Right renal pelvis (tissue), 4 donors: ENCODE measurements at regions not wholly inside any gene's neighbourhood (a gene's known extent, or its start where the extent isn't known, plus 50 kb on each side); places are given as distances from the start of the nearest gene placed in this dataset.
"Not testable (repeated sequence)": the region's sequence is repeated elsewhere in the genome, so short reads cannot be mapped to it uniquely, and the experiment has no call there.

Experiments
- DNase-seq, 4 donors: peaks; one replicate each; pipeline ENCODE4 v3.0.0-alpha.2; 2013; ENCODE audit warnings: low read depth in 4 of 4, low spot score in 3 of 4, missing footprints in 1 of 4

DNA sequence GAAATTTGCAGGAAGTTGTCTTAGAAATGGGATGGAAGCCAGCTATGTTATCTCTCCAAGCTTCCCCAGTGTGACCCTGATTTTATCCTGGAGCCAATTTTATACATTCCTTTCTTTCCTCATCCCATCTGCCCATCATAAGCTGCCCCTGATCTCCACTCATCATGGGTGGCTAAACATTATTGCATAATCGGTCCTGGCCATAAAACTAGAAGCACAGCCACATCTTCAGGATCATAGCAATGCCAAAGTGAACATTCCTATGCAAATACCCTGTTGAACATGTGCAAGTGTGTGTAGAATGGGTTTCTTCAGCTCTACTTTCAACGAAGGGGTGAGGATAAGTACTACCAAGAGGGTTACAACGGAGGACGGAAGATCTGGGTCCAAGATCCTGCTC is 50.6 kb upstream of the COG2 start:
- no peak for DNase-seq

DNA sequence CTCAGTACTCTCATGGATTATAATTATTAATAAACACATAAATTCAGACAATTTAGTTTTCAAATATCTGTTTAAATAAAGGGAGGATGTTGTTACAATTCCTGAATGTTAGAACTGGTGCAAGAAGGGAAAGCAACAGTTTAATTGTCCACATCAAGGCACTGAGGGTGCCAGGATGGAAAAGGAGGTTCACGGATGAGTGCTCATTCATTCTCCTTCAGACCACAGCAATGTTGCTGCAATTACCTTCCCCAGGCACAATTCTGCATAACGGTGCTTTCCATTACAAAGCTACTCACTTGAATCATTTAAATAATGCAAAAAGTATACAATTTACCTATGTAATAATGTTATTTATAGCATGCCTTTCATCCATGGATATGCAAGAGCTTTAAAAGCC is 52.3 kb upstream of the COG2 start:
- DNase-seq, result no peak

DNA sequence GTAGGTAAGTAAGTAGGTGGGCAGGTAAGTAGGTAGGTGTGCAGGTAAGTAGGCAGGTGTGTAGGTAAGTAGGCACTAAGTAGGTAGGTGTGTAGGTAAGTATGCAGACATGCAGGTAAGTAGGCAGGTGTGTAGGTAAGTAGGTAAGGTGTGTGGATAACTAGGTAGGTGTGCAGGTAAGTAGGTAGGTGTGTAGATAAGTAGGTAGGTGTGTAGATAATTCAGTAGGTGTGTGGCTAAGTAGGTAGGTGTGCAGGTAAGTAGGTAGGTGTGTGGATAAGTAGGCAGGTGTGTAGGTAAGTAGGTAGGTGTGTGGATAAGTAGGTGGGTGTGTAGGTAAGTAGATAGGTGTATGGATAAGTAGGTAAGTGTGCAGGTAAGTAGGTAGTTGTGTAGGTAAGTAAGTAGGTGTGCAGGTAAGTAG is 53.9 kb upstream of the COG2 start:
- DNase-seq, result no peak

DNA sequence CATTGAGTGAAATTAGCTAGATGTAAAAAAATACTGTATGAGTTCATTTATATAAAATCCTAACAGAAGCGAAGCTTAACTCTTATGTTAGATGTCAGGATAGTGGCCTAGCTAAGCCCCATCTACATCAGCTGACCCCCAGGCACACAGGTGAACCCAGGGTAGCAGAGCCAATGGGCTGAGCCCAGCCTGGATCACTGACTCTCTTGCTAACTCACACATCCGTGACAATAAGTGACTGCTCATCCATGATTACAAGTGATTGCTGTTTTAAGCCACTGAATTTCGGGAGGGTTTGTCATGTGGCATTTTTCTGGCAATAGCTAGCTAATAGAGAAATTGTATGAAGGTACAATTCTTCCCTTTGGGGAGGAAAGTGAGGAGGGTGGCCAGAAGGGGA is 55.2 kb upstream of the COG2 start:
- no peak for DNase-seq

DNA sequence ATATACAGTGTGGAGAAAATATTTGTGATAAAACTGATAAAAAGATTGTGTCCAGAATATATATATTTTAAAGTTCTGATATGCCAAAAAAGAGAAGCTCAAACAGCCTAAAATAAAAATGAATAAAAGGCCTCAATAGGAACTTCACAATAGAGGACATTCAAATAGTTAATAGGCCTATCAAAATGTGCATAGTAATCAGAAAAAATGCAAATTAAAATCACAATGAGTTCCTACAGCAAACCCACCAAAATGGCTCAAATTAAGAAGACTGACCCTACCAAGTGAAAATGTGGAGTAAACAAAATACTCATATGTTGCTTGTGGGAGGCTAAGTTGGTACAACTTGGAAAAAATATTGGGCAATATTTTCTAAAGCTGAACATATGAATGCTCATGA is 57.6 kb upstream of the COG2 start:
- DNase-seq, result no peak

DNA sequence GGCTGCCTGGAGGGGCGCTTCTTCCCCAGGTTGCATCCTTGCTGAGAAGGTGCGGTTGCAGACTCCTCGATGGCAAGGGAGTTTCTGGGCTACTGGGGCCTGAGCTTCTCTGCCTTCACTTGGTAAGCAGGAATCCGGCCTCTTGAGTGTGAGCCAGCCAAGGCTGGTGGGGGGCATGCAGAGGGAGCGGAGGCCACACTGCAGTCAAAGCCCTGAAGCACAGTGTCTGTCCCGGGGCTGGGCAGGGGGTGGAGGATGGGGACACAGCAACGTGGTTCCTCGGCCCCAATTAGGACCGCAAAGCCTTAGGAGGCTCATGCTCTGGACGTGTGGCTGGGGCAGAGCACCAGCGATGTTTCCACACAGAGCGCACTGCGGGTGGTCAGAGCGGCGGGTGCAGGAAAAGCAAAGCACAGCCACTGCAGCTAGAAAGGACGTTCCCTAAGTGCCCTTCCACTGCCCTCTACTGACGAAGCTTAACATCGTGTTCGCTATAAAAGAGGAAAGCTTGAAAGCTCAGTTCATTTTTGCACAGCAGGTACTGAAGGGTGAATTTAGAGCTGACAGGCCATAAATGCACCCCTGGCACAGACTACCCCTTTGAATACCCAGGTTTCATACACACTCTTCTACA is 60.7 kb upstream of the COG2 start:
- DNase-seq, result no peak

DNA sequence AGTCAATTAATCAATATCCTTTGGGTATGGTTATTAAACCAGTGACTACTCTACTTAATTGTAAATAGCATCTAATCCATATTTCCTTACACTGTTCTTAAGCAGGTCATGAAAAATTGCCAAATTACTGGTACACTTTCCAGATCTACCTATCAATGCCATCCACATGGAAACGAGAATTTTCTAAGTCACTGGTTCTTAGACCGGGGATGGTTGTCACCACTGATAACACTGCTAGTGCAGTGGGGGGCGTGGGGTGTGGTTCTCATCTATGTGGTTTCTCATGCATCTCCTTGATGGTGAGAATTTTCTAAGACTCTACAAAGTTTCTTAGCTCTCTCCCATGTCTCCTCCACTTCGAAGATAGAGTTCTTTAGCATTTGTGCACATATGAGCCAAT is 63.7 kb upstream of the COG2 start:
- no peak for DNase-seq

DNA sequence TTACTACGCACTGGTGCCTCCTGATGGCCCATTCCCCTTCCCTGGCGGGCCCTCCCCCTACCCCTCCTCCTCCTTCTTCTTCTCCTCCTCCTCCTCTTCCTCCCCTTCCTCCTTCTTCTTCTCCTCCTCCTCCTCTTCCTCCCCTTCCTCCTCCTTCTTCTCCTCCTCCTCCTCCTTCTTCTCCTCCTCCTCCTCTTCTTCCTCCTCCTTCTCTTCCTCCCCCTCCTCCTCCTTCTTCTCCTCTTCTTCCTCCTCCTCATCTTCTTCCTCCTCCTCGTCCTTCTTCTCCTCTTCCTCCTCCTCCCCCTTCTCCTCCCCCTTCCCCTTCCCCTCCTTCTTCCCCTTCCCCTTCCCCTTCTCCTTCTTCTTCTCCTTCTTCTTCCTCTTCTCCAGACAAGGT is 64.7 kb upstream of the COG2 start:
- no peak for DNase-seq

DNA sequence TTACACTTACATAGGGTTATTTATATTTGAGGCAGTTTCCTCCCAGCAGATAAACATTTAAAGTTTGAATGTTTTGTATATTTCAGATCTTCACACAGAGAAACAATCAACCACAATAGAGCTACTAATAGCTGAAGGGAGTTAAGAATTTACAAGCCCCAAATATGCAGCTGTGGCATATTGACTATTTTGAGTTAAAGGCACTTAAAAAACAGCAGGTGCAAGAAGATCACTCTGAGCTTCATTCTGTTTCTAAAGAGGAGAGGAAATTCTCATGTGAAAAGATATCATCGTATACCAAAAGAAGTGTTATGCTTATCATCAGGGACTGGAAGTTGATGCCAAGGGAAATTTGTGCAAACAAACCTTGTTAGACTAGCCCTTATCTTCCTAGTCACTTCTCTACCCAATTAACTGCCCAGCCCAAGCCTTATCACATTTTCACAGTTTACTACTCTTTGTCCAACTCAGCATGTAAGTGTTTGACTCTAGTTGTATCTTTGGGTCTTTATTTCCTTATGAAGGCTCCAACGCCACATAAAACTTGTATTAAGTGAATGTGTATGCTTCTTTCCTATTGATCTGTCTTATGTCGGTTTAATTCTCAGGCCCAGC is 66.3 kb upstream of the COG2 start:
- no peak for DNase-seq

DNA sequence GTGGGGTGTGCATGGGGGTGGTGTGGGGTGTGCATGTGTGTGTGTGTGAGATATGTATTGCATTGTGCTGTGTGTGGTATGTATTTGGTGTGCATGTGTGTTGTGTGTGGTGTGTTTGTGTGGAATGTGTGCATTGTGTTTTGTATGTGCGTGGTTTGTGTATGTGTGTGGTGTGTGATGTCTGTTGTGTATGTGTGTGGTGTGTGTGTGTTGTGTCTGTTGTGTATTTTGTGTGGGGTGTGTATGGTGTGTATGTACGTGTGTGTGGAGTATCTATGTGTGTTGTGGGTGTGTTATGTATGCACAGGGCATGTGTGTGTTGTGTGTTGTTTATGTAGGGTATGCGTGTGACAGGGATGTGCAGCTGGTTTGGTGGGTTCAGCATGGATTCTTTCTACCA is 67.8 kb upstream of the COG2 start:
- DNase-seq, result no peak

DNA sequence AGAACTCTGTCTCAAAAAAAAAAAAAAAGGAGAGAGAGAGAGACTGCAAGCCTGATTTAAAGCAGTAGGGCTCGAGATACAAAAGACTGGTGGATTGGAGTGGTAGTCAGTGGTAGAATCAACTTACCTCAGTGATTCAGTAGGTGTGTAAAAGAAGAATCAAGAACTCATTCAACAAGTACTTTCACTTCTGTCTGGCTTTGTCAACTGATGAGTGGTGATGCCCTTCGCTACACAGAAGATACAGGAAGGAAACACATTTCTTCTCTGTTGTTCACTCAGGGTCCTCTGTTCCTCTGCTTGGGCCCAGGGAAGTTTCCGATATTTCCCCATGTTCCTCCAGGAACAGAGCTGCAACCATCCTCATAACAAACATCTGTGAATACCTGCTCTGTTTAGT is 68.6 kb upstream of the COG2 start:
- DNase-seq, result no peak

DNA sequence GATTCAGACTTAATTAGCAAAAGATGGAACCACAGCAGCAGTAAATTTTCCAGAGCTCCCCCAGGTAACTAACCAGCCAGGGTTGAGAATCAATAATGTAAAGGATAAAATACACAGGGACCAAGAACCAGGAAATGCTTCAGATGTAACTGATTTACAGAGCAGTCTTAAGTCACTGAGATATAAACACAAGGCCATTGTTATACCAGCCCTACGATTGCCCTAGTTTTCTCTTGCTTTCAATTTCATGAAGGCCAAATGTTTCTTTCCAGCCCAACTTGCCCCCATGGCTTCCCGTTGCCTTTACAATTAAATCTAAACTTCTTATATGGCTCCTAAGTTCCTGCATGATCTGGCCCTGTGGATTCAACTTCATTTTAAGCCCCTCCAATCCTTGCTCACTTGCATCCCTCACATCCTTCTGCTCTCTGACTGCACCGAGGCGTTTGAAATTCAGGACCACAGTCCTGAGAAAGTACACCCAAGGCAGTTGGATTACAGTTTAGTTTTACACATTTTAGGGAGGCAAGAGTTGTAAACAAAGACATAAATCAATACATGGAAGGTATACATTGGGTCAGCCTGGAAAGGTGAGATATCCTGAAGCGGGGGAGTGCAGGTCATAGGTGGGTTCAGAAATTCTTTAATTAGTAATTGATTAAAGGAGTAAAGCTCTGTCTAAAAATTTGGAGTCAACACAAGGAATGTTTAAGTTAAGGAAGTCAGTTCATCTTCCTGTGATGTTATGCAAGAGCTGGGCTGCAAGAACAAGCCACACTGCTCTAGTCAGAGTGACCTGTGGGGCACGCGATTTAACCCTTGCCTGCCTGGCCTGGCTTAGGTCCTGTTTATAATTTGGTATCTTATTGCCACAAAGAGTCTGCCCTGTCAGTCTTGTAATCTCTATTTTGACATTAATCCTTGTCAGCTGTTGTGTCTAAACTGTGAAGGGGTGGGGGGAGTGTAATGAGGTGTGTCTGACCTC is 69.9 kb upstream of the COG2 start:
- DNase-seq, result peak; percentile 23 to 50 (median 33)

DNA sequence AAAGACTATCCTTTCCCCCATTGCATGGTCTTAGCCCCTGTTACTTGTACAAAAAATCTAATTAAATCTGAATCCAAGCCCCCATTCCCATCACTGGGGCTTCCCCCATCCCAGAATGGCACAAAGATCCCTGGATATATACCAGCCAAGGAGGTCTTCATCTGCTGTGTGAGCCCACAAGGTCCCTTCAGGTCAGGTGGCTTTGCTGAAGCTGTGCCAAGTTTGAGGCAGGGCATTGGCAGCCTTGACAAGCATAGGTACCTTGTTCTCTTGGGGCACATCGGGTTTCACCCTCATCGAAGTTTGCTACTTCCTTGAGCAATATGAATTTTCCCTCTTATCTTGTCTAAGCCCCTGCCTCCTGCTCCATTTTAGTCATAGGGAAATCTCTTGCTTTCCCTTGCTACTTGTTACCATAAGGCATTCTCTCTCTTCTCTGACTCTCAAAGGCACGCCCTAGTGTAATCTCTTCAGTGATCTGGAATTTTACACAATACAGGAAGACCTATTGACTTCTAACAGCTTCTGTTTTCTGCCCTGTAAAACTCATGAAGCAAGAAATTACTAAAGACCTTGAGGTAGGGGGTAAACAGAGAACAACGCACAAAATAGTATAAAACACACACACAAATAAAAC is 71.4 kb upstream of the COG2 start:
- DNase-seq, result no peak

DNA sequence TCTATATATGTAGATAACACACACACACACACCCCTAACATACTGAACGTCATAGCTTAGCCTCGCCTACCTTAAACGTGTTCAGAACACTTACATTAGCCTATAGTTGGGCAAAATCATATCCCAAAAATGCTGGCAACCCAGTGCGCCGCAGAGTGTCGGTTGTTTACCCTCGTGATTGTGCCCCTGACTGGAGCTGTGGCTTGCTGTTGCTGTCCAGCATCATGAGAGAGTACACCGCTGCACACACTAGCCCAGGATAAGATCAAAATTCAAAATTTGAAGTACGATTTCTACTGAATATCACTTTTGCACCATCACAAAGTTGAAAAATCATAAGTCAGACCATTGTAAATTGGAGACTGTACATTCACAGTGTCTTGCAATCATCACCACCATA is 73.1 kb upstream of the COG2 start:
- no peak for DNase-seq

DNA sequence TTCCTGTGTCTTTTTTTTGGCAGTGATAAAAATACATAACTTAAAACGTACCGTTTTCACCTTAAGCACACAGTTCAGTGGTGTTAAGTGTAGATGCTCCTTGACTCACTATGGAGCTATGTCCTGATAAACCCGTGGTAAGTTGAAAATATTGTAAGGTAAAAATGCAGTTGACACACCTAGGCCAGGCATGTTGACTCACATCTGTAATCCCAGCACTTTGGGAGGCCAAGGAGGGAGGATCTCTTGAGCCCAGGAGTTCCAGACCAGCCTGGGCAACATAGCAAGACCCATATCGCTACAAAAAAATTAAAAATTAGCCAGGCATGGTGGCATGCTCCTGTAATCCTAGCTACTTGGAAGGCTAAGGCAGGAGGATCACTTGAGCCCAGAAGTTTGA is 73.6 kb upstream of the COG2 start:
- no peak for DNase-seq

DNA sequence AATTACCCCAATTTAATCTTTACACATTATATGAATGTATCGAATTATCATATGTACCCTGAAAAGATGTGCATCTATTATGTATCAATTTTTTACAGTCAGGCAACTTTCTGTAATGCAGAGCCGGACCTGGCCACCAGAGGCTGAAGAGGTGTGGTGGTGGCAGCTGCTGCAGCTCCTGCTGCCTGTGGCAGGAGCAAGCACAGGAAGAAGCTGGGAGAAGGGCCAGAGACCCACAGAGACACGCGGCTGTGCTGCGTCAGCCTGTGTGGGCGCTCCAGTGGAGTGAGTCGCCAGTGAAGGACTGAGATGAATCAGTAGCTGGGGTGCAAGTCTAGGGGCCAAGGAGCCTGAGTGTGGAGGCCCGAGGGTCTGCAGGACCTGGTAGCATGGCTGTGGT is 74.3 kb upstream of the COG2 start:
- no peak for DNase-seq

DNA sequence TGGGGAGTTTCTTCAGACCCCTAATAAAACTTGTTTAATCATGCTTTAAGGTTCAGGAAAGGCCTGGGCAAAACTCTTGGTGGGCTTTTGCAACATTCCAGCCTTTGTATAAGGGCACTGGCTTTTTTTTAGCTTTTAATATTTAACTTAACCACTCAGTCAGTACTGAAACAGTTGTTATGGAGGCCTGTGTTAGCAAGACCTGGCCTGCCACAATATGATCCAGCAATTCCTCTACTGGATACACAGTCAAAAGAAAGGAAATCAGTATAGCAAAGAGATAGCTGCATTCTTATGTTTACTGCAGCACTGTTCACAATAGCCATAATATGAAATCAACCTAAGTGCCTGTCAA is 75.1 kb upstream of the COG2 start:
- DNase-seq, result no peak

DNA sequence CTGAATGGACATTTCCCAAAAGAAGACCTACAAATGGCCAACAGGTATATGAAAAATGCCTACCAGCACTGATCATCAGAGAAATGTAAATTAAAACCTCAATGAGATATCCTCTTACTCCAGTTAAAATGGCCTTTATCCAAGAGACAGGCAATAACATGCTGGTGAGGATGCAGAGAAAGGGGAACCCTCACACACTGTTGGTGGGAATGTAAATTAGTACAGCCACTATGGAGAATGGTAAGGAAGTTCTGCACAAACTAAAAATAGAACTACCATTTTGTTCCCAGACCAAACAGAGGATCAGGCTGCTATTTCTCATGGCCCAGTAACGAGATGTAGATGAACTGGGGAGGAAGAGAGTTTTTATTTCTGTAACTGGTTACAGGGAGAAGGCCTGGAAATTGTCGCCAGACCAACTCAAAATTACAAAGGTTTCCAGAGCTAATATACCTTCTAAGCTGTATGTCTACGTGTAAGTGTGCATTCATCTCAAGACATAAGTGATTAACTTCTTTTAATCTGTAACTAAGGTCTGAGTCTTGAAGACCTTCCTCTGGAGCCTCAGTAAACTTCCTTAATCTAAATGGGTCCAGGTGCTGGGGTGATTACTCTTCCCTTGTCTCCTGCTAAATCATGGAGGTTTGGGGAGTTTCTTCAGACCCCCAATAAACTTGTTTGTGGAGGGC is 75.6 kb upstream of the COG2 start:
- DNase-seq, result not testable (repeated sequence)

DNA sequence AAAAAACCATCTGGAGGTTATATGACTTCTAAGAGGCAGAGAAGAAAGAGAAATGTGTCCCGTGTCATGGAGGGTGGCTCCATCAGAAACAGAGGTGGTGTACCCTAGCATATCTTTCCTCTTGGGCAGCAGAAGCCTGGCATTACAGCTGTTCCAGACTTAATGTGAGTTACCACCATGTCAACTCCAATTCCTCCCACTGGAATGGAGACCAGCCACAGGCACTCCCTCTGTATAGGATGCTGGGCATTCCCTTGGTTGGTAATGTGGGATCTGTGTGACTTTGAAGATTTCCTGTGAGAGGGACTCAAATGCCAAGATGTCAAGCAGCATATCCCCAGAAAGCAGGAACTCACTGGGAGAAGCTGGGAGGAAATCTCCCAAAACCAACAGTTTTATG is 77.1 kb upstream of the COG2 start:
- DNase-seq, result no peak

DNA sequence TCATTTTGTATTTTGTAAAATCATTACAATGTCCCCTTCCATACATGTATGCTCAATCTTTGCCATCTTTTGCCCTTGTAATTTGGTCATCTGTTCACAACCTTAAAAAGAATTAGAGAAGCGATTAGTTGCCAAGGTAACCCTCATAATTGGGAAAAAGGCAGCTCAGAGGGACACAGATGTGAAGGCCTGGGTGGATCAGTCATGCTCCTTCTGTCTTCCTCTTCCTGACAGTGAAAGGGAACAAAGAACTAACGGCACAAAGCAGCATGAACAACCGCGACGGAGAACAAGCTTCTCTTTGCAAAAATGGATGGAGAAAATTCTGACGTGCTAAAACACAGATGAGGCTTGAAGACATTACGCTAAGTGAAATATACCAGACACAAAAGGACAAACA is 78.7 kb upstream of the COG2 start:
- DNase-seq, result no peak

DNA sequence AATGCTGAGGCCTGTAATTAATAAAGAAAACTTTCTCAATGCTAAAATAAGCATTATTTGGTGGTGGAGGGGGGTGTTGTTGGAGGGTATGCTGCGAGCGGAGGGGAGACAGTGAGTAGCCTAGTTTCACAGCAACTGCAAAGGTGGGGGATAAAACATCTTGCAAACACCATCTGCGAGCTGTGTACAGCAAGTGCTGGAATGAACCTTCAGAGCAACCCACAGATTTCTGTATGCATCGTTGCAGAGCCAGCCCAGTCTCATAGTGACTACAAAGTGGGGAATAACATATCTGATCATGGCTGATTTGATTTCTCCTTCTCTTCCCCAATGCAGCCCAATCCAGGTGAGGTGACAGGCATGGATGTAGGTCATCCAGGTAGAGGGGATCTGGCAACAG is 80.7 kb upstream of the COG2 start:
- no peak for DNase-seq
